ENCODE measurements at regions not wholly inside any gene's neighbourhood (a gene's known extent, or its start where the extent isn't known, plus 50 kb on each side); places are given as distances from the start of the nearest gene placed in this dataset.

GRCh38 chr2:105539331-105539730, 140.5 kb upstream of the FHL2 start:
- no peak for TF ChIP-seq EZH2 (IDR thresholded peaks at IDR 0.05)
- TF ChIP-seq, protein P1, sequence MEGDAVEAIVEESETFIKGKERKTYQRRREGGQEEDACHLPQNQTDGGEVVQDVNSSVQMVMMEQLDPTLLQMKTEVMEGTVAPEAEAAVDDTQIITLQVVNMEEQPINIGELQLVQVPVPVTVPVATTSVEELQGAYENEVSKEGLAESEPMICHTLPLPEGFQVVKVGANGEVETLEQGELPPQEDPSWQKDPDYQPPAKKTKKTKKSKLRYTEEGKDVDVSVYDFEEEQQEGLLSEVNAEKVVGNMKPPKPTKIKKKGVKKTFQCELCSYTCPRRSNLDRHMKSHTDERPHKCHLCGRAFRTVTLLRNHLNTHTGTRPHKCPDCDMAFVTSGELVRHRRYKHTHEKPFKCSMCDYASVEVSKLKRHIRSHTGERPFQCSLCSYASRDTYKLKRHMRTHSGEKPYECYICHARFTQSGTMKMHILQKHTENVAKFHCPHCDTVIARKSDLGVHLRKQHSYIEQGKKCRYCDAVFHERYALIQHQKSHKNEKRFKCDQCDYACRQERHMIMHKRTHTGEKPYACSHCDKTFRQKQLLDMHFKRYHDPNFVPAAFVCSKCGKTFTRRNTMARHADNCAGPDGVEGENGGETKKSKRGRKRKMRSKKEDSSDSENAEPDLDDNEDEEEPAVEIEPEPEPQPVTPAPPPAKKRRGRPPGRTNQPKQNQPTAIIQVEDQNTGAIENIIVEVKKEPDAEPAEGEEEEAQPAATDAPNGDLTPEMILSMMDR (IDR thresholded peaks at IDR 0.05), result no peak
- TF ChIP-seq EZH2phosphoT487 (IDR thresholded peaks at IDR 0.05), result no peak
